Glomerular endothelial cell (primary cell): ENCODE measurements at regions not wholly inside any gene's neighbourhood (a gene's known extent, or its start where the extent isn't known, plus 50 kb on each side); places are given as distances from the start of the nearest gene placed in this dataset.
"Not testable (repeated sequence)": the region's sequence is repeated elsewhere in the genome, so short reads cannot be mapped to it uniquely, and the experiment has no call there.

Source experiments
- DNase-seq: peaks from one replicate; pipeline ENCODE4 v3.0.0-alpha.2; 2011; ENCODE audit warnings: low read depth, low spot score; ENCODE audit errors: extremely low read depth

GRCh38 chr15:96047255-96047931 is 283.1 kb upstream of the NR2F2 start:
- DNase-seq = no peak

- no peak for DNase-seq
These were observed 281.2 kb upstream of the NR2F2 start for GRCh38 chr15:96049323-96049722.

GRCh38 chr15:96049766-96050165 is 280.7 kb upstream of the NR2F2 start:
- DNase-seq = no peak

DNA sequence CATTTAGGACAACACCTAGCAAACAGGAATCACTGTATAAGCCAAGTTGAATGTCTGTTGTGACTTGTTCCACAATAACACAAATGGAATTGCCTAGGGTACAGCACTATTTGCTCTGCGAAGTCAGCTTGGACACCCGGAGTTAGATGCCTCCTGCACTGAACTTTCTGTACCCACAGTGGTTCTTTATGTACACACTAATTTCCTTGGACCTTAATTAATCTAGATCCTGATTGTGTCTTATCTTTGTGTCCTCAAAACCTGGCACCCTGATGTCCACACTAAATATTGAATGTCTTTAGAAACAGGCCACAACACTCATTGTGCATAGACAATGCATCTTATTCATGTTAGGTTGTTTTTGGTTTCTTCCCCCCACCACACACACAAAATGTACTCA is 278.9 kb upstream of the NR2F2 start:
- DNase-seq = no peak

DNA sequence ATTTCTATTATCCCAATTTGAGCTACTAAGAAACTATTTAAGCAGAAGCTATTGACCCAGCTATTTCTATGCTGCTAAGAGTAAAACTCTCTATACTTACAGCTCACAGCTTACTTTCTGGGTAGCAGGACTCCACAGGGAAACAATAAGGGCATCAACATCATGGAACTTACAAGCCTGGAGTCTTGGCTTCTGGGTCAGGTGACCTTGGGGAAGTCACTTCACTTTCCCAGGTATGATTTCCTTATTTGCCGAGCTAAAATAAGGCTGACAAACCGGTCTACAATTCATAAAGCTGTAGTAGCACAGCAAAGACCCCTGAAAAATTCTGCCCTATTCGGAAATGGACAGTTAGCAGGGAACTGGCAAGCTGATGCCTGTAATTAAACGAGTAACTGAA is 278.3 kb upstream of the NR2F2 start:
- DNase-seq = no peak

- DNase-seq = no peak
These were observed 277.9 kb upstream of the NR2F2 start for GRCh38 chr15:96052572-96053030.

DNA sequence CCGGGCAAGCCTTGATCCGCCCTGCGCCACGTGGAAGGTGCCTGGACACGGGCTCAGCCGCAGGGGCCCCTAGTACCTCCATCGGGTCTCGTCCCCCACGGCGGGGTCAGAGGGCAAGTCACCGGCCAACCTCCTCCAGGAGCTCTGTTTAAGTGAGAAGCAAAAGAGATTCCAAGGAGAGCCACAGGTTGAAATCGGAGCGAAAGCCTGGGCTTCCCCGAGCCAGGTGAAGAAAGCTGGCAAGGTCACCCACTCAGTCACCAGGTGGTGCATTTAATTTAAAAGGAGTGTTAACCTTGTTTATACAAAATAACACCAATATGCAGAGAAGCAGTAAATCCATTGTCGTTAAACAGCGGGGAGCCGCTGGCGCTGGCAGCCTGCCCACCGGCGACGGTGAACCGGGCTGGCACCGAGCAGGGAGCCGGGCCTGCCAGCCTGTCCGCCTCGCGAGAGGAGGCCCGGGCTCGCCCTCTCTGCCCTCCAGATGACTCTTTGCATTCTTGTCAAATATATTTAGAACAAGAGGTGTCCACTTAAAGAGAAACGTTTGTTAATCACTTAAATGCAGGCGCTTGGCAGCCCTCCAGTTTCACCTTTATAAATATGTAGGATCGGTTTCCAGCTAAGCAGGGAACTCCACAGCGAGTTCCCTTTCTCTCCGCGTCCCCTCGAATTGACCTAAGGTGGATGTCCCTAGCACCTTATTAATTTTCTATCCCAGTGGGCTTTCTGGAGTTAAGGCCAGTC is 277.3 kb upstream of the NR2F2 start:
- no peak for DNase-seq

DNA sequence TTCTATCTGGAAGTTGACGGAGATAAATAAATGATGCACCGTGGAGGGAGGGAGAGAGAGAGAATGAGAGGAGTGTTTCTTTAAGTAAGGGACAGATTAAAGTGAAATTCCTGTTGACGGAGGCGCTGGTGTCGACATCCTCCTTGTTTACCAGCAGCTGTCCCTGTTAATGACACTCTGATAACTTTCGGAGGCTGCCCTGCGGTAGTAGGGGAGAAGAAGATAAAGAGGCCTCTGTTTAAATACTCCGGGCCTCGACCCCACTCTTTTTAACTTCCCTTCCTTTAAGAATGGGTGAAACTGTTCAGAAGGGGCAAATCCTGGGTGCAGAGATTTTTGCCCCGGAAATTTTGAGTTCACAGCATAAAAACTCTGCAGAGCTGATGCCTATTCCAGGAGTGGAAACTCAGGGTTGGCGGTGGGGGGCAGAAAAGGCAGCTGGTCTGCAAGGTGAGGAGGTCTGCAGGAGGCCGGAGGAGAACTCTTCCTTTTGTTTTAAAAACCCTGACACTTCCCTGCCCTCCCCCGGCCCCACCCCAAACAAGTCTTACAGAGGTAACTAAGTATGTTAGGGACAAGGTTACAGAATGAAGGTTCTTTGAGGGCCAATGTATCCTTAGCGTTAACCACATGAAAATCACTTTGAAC is 276.6 kb upstream of the NR2F2 start:
- DNase-seq = no peak

- DNase-seq = no peak
These were observed 275.9 kb upstream of the NR2F2 start for GRCh38 chr15:96054621-96055020.

DNA sequence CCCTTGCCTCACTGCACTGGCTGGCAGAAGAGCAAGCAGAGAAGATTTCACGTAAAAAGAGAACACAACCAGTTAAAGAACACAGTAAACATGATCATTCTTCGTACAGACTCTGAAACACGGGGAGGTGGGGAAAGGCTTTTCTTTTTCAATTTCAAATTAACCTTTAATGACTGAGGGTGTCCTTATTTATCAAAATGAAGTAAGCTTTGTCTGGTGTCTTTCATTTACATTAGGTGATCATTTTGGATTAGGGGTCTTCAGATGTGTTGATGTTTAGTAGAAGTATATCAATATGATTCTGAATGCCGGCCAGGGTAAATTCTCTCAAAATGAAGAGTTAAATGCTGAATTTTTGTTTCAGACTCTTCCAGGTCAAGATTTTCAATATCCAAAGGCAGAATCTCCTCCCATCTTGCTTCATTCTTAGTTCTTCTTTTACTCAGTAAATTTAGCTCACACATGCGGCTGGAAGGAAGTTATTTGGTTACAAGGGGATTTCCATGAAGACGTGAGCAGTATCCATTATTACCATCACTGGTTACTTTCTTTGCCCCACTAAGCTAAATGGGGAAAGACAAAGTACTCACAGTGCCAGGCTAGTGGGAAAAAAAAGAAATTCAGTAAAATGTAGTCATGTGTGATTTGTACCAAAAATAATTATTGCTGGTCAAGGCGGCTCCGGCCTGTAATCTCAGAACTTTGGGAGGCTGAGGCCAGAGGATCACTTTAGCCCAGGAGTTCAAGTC is 272.2 kb upstream of the NR2F2 start:
- no peak for DNase-seq

GRCh38 chr15:96058852-96059103 is 271.7 kb upstream of the NR2F2 start:
- not testable (repeated sequence) for DNase-seq

GRCh38 chr15:96060591-96060990 is 269.9 kb upstream of the NR2F2 start:
- DNase-seq = not testable (repeated sequence)

DNA sequence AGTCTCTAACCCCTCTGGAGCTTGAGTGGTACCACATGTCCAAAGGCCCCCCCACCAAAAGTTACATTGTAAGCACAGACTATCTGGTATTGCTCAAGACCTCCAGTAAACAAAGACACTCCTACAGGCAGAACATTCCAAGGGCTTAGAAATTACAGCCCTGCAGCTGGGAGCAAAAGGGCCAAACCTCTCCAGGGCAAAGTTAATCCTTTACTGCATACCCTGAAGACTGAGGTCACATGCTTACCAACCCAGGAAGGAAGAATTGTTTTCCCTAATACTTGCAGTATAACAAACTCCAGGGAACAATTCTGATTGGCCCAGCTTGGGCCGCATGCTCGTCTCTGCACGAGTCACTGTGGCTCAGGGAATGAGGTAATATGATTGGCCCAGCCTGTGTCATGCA is 266.1 kb upstream of the NR2F2 start:
- DNase-seq = no peak

- DNase-seq = no peak
These were observed 264.4 kb upstream of the NR2F2 start for GRCh38 chr15:96066126-96066525.

DNA sequence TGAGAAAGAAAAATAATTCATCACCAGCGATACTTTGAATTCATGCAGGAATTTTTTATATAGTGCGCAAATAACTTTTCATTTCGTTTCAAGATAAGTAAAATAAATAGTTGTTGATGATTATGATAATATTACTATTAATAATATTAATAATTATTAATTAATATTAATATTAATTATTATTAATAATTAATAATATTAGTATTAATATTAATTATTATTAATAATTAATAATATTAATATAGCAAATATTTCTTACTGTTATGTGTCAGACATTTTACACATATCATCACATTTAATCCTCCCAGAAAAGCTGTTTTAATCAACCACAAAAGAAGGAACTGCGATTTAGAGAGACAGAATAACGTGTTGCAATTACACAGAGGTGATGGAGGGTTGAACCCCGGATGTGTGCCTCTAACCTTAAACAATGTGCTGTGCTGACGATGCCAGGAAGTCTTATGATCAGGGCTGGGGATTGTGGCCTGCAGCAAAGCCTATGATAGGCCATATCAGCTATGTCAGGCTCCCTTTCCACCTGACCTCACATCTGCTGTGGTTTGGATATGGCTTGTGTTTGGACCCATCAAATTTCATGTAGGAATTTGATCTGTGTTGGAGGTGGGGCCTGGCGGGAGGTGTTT is 263.5 kb upstream of the NR2F2 start:
- no peak for DNase-seq

DNA sequence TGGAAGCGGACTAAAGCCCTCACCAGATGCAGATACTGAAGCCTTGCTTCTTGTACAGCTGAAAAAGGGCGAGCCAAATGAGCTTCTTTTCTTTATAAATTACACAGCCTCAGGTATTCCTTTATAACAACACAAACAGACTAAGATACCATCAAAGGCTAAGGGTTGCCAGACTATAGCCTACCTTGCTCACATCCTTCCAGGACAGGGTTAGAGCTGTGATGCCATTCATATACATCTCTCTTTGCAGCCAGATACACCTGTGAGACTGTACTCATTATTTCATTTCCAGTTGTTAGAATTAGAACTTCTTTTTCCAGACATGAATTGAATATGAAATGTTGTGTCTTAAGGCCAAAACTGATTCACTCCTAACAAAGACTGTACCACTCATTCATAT is 262.8 kb upstream of the NR2F2 start:
- DNase-seq = no peak

- DNase-seq = no peak
These were observed 261.6 kb upstream of the NR2F2 start for GRCh38 chr15:96068897-96069296.

DNA sequence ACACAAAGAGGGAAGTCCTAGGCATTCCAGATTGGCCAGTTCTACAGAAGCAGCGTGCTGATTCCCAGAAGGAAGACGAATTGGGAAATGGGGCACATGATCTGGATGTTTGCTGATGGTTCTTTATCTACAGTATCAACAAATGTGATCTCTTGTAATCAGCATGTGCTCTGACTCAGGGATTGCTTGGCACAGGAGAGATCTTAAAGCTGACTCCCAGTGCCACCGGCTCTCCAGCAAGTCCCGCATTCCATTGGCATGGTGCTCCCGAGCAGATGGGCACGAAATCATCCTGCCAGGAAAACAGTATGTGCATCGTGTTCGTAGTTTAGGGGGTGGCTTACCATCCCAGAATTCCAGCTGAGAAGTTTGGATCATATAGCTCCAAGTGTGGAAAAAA is 259.9 kb upstream of the NR2F2 start:
- no peak for DNase-seq

DNA sequence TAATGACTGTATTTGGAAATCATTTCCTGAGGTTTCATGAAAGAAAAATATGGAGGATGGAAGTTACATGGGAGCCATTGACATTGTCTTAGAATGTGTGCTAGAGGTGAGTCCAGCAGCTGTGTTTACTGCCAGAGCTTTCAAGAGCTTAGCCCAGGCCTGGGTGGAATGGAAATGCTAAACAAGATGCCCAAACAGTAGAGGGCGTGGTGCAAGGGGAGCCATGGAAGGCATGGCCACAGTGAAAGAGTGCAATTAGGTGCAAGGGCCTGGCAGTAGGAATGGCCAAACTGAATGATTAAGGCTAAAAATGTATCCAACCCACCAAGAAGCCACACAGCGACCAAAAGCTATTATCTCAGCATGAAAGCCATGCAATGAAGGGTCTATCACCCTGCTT is 257.7 kb upstream of the NR2F2 start:
- no peak for DNase-seq

DNA sequence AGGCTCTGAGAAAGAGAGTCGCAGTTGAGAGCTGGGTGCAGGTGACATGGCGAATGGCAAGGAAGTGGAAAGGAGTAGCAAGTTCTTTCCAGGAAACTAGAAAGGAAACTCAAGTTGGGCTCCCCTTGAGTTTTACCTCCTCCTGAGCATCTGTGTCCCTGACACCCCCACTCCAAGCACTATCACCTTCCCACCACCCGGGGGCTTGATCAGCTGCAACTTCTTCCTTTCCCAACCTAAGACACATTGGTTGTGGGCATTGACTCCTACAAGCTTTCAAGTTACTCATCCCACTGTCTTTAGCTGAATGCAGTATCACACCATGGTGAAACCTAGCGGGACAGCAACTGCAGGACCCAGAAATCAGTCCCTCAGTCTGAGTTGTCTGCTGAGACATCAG is 256.6 kb upstream of the NR2F2 start:
- no peak for DNase-seq

DNA sequence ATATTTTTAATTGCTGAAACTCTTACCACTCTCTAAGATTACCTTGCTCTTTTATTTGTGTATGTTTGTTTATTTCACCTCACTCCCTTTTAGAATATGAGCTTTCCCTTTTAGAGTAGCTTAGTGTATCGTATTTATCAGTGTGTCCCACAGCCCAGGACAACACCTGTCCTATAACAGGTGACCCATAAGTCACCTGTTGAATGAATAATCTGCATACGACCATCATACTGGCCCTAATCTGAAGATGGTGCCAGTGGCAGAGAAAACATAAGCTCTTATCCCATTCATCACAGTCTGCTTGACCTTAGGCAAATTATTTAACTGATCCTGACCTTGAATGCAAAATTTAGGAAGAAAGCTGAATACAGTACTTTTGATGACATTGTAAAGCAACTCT is 254.6 kb upstream of the NR2F2 start:
- no peak for DNase-seq
